ENCODE measurements at regions not wholly inside any gene's neighbourhood (a gene's known extent, or its start where the extent isn't known, plus 50 kb on each side); places are given as distances from the start of the nearest gene placed in this dataset.

GRCh38 chr3:34077417-34078195, 279.2 kb downstream of the PDCD6IP start:
- TF ChIP-seq CTCF (IDR thresholded peaks at IDR 0.05) (no peak), POLR2A (IDR thresholded peaks at IDR 0.05) (no peak)
